Colonic mucosa (tissue), 4 donors: ENCODE measurements at regions not wholly inside any gene's neighbourhood (a gene's known extent, or its start where the extent isn't known, plus 50 kb on each side); places are given as distances from the start of the nearest gene placed in this dataset.

Source experiments
- DNase-seq: peaks from one replicate; pipeline ENCODE4 v3.0.0-alpha.2; 2020
- H3K27ac ChIP-seq: fragments of 200-600 bp; one replicate; pipeline ENCODE4 v1.8.0; 2021
- H3K27me3 ChIP-seq: fragments of 200-600 bp; one replicate; pipeline ENCODE4 v1.8.0; 2021
- H3K36me3 ChIP-seq: fragments of 200-600 bp; one replicate; pipeline ENCODE4 v1.8.0; 2021
- H3K4me1 ChIP-seq: fragments of 200-600 bp; one replicate; pipeline ENCODE4 v1.8.0; 2021; ENCODE audit warnings: mild to moderate bottlenecking
- H3K4me3 ChIP-seq: fragments of 200-600 bp; one replicate; pipeline ENCODE4 v1.8.0; 2021
- H3K9ac ChIP-seq, 2 donors: one replicate each; pipeline ENCODE4 v1.7.0; 2013; ENCODE audit warnings: control low read depth in 2 of 2, low read depth in 2 of 2, low read length in 2 of 2
- H3K9me3 ChIP-seq: fragments of 200-600 bp; one replicate; pipeline ENCODE4 v1.8.0; 2021
- intact Hi-C: fragments of 100-400 bp; cut with DNase I; formaldehyde crosslinking; loops from one replicate; pipeline ENCODE4 v1.14.1; 2022
- TF ChIP-seq, protein P1 (sequence below): fragments of 200-600 bp; IDR thresholded peaks from one replicate; pipeline ENCODE4 v1.8.0; 2022; ENCODE audit warnings: antibody characterized with exemption, mild to moderate bottlenecking
- donor health status: healthy.
- donor health status: DM: no; HTN: no; CAD: no.
- donor health status: DM: no; HTN: no; CAD: no.

DNA sequence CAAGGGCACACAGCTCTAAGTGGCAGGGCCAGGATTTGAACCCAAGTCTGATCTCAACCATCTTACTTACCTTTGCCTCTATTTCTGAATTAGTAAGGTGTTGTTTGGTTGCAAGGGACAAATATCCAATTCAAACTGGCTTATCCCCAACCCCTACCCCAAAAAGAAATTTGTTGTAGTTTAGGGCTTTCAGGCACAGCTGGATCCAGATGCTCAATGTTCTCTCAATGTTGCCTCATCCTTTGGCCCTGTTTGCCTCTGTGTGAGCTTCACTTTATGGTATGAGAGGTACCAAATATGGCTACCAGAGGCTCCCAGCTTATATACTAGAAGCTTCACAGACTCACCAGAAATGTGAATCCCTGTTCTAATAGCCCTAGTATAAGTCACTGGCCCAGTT, 499.9 kb downstream of the SHQ1 start:
- H3K36me3 ChIP-seq = no peaks in the 10 kb centered on the region
- H3K9me3 ChIP-seq = no peaks in the 10 kb centered on the region
- intact Hi-C loops = no loop called here
- H3K4me1 ChIP-seq = peaks cover 3% of the 10 kb centered on the region
- no peak overlapping the region for H3K9ac ChIP-seq
- TF ChIP-seq, protein P1, sequence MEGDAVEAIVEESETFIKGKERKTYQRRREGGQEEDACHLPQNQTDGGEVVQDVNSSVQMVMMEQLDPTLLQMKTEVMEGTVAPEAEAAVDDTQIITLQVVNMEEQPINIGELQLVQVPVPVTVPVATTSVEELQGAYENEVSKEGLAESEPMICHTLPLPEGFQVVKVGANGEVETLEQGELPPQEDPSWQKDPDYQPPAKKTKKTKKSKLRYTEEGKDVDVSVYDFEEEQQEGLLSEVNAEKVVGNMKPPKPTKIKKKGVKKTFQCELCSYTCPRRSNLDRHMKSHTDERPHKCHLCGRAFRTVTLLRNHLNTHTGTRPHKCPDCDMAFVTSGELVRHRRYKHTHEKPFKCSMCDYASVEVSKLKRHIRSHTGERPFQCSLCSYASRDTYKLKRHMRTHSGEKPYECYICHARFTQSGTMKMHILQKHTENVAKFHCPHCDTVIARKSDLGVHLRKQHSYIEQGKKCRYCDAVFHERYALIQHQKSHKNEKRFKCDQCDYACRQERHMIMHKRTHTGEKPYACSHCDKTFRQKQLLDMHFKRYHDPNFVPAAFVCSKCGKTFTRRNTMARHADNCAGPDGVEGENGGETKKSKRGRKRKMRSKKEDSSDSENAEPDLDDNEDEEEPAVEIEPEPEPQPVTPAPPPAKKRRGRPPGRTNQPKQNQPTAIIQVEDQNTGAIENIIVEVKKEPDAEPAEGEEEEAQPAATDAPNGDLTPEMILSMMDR = no peak
- no peak overlapping the region for H3K27ac ChIP-seq
- H3K27me3 ChIP-seq = no peaks in the 10 kb centered on the region
- no peak overlapping the region for H3K4me3 ChIP-seq
- DNase-seq = no peak

DNA sequence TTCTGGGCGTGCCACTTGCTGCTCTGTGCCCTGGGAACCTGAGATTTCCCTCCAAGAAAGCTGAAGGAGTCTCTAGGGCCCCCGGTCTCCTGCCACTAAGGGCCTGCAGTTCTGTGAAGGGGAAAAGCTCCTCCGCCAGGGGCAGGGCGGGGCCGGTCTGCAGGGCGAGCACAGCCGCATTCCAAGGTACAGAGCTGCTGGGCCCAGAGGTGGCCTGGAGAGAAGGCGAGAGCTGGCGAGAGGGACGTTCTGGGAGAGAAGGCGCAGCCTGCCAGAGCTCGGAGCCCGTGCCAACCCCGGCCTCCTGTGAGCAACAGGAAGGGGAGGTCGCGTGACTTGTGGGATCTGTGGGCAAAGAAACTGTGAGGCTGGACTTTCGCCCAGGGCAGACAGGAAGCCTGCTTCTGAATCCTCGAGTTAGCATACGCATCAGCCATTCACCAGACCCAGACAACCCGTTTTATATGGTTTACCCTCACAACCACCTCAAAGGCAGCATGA, 500.4 kb downstream of the SHQ1 start:
- Histone ChIP-seq H3K9ac (peak overlapping the region; percentile 19 to 53), H3K9me3 (no peaks in the 10 kb centered on the region), H3K4me1 (peaks cover 3% of the 10 kb centered on the region), H3K36me3 (no peaks in the 10 kb centered on the region), H3K27me3 (no peaks in the 10 kb centered on the region), H3K27ac (no peak overlapping the region), H3K4me3 (no peak overlapping the region)
- TF ChIP-seq, protein P1 = no peak
- DNase-seq = peak; percentile 54
- intact Hi-C loops = no loop called here

GRCh38 chr3:72346526-72346926, 501.7 kb downstream of the SHQ1 start:
- H3K27ac ChIP-seq = no peak overlapping the region
- peaks cover 3% of the 10 kb centered on the region for H3K4me1 ChIP-seq
- H3K27me3 ChIP-seq = no peaks in the 10 kb centered on the region
- H3K4me3 ChIP-seq = no peak overlapping the region
- no peak overlapping the region for H3K9ac ChIP-seq
- TF ChIP-seq, protein P1 = no peak
- H3K9me3 ChIP-seq = no peaks in the 10 kb centered on the region
- no peaks in the 10 kb centered on the region for H3K36me3 ChIP-seq
- intact Hi-C loops = no loop called here
- no peak for DNase-seq

DNA sequence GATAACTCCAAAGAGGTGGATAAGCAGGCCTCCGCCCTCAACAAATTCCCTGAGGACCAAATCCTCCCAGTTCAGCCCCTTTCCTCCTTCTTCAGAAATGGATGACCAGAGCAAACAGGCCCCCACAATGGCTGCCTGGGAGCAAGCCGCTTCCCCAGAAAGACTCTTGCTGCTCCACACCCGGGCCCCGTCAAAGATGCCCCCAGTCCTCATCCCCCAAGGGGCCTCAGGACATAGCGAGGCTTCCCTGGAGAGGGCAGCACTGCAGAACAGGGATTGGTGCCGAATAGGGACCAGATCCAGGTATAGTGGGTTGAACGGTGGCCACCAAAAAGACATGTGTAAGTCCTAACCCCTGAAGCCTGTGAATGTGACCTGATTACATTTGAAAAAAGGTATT, 502.3 kb downstream of the SHQ1 start:
- Histone ChIP-seq H3K27ac (no peak overlapping the region), H3K27me3 (no peaks in the 10 kb centered on the region), H3K9ac (no peak overlapping the region), H3K36me3 (no peaks in the 10 kb centered on the region), H3K4me3 (no peak overlapping the region), H3K9me3 (no peaks in the 10 kb centered on the region), H3K4me1 (peaks cover 3% of the 10 kb centered on the region)
- no peak for DNase-seq
- intact Hi-C loops = no loop called here
- TF ChIP-seq, protein P1 = no peak

DNA sequence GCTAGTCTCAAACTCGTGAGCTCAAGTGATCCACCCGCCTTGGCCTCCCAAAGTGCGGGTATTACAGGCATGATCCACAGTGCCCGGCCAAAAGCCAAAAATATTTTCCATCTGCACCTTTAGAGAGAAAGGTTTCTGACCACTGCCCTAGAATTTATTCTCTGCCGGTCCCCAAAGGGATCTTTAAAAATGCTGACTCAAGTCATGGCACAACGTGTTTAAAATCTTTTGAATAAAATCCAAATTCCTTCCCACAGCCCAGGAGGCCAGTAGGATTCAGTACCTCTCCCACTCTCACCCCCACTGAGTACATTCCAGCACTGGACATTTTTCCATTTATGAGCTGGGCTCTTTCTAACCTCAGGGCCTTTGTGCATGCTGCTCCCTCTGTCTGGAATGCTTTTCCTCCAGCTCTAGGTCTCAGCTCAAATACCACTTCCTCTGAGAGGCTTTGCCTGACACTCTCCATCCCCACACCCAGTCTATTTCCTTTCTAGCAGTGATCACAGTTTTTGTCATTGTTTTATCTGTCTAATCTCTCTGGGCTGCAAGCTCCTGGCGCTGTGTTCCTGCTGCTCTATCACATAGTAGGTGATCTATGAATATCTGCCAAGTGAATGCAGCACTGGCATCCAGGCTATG, 502.9 kb downstream of the SHQ1 start:
- Histone ChIP-seq H3K27ac (no peak overlapping the region), H3K9me3 (no peaks in the 10 kb centered on the region), H3K4me3 (no peak overlapping the region), H3K36me3 (no peaks in the 10 kb centered on the region), H3K4me1 (peaks cover 3% of the 10 kb centered on the region), H3K9ac (no peak overlapping the region), H3K27me3 (no peaks in the 10 kb centered on the region)
- intact Hi-C loops = no loop called here
- TF ChIP-seq, protein P1 = no peak
- no peak for DNase-seq
